ENCODE measurements at regions not wholly inside any gene's neighbourhood (a gene's known extent, or its start where the extent isn't known, plus 50 kb on each side); places are given as distances from the start of the nearest gene placed in this dataset.

GRCh38 chr2:14803994-14804393 is 171.5 kb downstream of the LRATD1 start:
- Histone ChIP-seq H3K4me1 (ENCODE audit: insufficient read depth, low read length, severe bottlenecking) (no peaks in the 10 kb centered on the region), H2AFZ (ENCODE audit: low read length) (no peak overlapping the region), H3F3A (ENCODE audit: insufficient read depth, low read length) (no peaks in the 10 kb centered on the region)

DNA sequence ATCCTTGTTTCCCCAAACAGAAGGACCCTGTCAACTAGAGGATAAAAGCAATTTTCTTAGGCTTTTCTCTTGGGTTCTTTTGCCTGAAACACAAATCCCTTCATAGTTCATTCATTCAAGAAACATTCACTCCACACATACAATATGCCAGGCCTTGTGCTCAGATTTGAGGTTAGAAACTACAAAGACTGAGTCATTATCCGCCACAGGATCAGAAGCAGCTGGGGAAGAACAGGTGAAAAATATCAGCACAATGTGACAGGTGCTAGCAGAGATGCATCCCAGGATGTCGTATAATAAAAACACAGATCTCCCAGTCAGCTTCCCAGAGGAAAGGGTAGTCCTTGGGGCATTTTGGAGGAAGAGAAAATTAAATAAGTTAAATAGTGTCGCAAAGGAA is 172.4 kb downstream of the LRATD1 start:
- TF ChIP-seq EZH2 (IDR thresholded peaks at IDR 0.05; ENCODE audit: borderline replicate concordance, low read length): no peak
- TF ChIP-seq, protein P1, sequence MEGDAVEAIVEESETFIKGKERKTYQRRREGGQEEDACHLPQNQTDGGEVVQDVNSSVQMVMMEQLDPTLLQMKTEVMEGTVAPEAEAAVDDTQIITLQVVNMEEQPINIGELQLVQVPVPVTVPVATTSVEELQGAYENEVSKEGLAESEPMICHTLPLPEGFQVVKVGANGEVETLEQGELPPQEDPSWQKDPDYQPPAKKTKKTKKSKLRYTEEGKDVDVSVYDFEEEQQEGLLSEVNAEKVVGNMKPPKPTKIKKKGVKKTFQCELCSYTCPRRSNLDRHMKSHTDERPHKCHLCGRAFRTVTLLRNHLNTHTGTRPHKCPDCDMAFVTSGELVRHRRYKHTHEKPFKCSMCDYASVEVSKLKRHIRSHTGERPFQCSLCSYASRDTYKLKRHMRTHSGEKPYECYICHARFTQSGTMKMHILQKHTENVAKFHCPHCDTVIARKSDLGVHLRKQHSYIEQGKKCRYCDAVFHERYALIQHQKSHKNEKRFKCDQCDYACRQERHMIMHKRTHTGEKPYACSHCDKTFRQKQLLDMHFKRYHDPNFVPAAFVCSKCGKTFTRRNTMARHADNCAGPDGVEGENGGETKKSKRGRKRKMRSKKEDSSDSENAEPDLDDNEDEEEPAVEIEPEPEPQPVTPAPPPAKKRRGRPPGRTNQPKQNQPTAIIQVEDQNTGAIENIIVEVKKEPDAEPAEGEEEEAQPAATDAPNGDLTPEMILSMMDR (IDR thresholded peaks at IDR 0.05; ENCODE audit: low read length): no peak
- no peaks in the 10 kb centered on the region for H3K79me2 ChIP-seq (ENCODE audit: insufficient read depth, low read length)
- no peaks in the 10 kb centered on the region for H4K20me1 ChIP-seq (ENCODE audit: insufficient read depth, low read length)
- H3K9me3 ChIP-seq (ENCODE audit: low read length): no peaks in the 10 kb centered on the region
- H3K4me1 ChIP-seq (ENCODE audit: insufficient read depth, low read length, severe bottlenecking): no peaks in the 10 kb centered on the region
- no peak overlapping the region for H3K27ac ChIP-seq (ENCODE audit: low read depth, low read length, poor library complexity, severe bottlenecking)
- H3K27me3 ChIP-seq (ENCODE audit: insufficient read depth, low read length): no peaks in the 10 kb centered on the region
- H3K36me3 ChIP-seq (ENCODE audit: insufficient read depth, low read length): no peaks in the 10 kb centered on the region
- no peak overlapping the region for H3K4me2 ChIP-seq (ENCODE audit: low read length)
- no peaks in the 10 kb centered on the region for H3F3A ChIP-seq (ENCODE audit: insufficient read depth, low read length)
- no peaks in the 10 kb centered on the region for H3K9me2 ChIP-seq (ENCODE audit: low read depth, low read length)
- H3K4me3 ChIP-seq (ENCODE audit: low read depth, low read length, poor library complexity, severe bottlenecking): no peak overlapping the region
- no peak overlapping the region for H2AFZ ChIP-seq (ENCODE audit: low read length)
- H3K9ac ChIP-seq (ENCODE audit: low read length): no peak overlapping the region

More at GRCh38 chr2:14803994-14804393, 171.5 kb downstream of the LRATD1 start:
- Histone ChIP-seq H3K27ac (ENCODE audit: low read depth, low read length, poor library complexity, severe bottlenecking) (no peak overlapping the region), H3K4me3 (ENCODE audit: low read depth, low read length, poor library complexity, severe bottlenecking) (no peak overlapping the region), H3K9ac (ENCODE audit: low read length) (no peak overlapping the region), H4K20me1 (ENCODE audit: insufficient read depth, low read length) (no peaks in the 10 kb centered on the region), H3K36me3 (ENCODE audit: insufficient read depth, low read length) (no peaks in the 10 kb centered on the region), H3K79me2 (ENCODE audit: insufficient read depth, low read length) (no peaks in the 10 kb centered on the region), H3K9me3 (ENCODE audit: low read length) (no peaks in the 10 kb centered on the region), H3K27me3 (ENCODE audit: insufficient read depth, low read length) (no peaks in the 10 kb centered on the region), H3K4me2 (ENCODE audit: low read length) (no peak overlapping the region), H3K9me2 (ENCODE audit: low read depth, low read length) (no peaks in the 10 kb centered on the region)
- TF ChIP-seq EZH2 (IDR thresholded peaks at IDR 0.05; ENCODE audit: borderline replicate concordance, low read length): no peak
- TF ChIP-seq, protein P1 (IDR thresholded peaks at IDR 0.05; ENCODE audit: low read length): no peak

DNA sequence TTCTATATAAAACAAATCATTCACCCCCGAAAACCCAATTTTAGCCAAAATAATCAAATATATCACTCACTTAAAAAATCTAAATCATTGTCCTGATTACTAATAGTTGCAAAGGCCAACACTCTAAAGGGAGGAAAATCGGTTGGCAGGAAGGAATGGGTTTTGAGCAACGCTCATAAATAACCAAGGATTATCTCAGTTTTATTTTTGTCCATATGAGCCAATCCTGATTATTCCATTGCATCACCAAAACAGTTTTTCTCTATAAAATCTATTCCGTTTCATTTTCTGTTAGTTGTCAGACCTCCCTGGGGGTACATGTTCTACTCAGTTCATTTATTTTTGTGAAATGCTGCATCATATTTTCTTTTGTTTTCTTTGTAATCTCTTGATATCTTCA is 174.1 kb downstream of the LRATD1 start:
- Histone ChIP-seq H2AFZ (ENCODE audit: low read length) (no peak overlapping the region), H3K4me3 (ENCODE audit: low read depth, low read length, poor library complexity, severe bottlenecking) (no peak overlapping the region), H3K9me3 (ENCODE audit: low read length) (no peaks in the 10 kb centered on the region), H3K36me3 (ENCODE audit: insufficient read depth, low read length) (no peaks in the 10 kb centered on the region), H3K4me2 (ENCODE audit: low read length) (no peak overlapping the region), H3K27me3 (ENCODE audit: insufficient read depth, low read length) (no peaks in the 10 kb centered on the region), H4K20me1 (ENCODE audit: insufficient read depth, low read length) (no peaks in the 10 kb centered on the region), H3K9ac (ENCODE audit: low read length) (no peak overlapping the region), H3F3A (ENCODE audit: insufficient read depth, low read length) (no peaks in the 10 kb centered on the region), H3K27ac (ENCODE audit: low read depth, low read length, poor library complexity, severe bottlenecking) (no peak overlapping the region), H3K9me2 (ENCODE audit: low read depth, low read length) (no peaks in the 10 kb centered on the region), H3K79me2 (ENCODE audit: insufficient read depth, low read length) (no peaks in the 10 kb centered on the region), H3K4me1 (ENCODE audit: insufficient read depth, low read length, severe bottlenecking) (no peaks in the 10 kb centered on the region)
- TF ChIP-seq, protein P1 (IDR thresholded peaks at IDR 0.05; ENCODE audit: low read length): no peak
- TF ChIP-seq EZH2 (IDR thresholded peaks at IDR 0.05; ENCODE audit: borderline replicate concordance, low read length): no peak

All from OCI-LY1 (cell line).